K562 (cell line): ENCODE measurements at regions not wholly inside any gene's neighbourhood (a gene's known extent, or its start where the extent isn't known, plus 50 kb on each side); places are given as distances from the start of the nearest gene placed in this dataset.

ENCODE experiments used
- ATAC-seq: fragments of 200-7000 bp; cut with Tn5 transposase; 3 replicates; pipeline ENCODE4 v1.9.1; 2020; ENCODE audit warnings: moderate library complexity
- BruUV-seq: library from RNA; stranded (reverse); fragments of 400-500 nt; replicated peaks from 2 replicates; lab custom pipeline; 2021; lab: Mats Ljungman, UMichigan
- CTCF ChIA-PET: fragments of 300-600 bp; formaldehyde crosslinking; extraction: SDS; loops from one replicate; lab custom pipeline; 2021; ENCODE audit warnings: low intra/inter-chr PET ratio; lab: Yijun Ruan, JAX
- POLR2A ChIA-PET: fragments of 300-600, 350-650 bp; sonication (Branson Sonifier 250); formaldehyde crosslinking; extraction: SDS; loops from one replicate; lab custom pipeline; 2021; ENCODE audit warnings: antibody characterized with exemption, inconsistent platforms; lab: Yijun Ruan, JAX
- DNase-seq, 4 experiments: peaks; one replicate each; pipeline versions ENCODE4 v3.0.0 to v3.0.0-alpha.2; 2011 to 2018; ENCODE audit warnings: low spot score in 3 of 4, mixed read lengths in 3 of 4; ENCODE audit errors: extremely low read depth in 1 of 4
- FAIRE-seq: peaks from 2 replicates; lab custom pipeline; 2011; peaks lifted over from hg19 to GRCh38; lab: Jason Lieb, UNC
- H2AFZ ChIP-seq: 2 replicates; pipeline ENCODE4 v1.6.0; 2011; ENCODE audit warnings: low read depth, low read length, control low read depth, inconsistent platforms
- H3K27ac ChIP-seq: fragments of 200-600 bp; 3 replicates; pipeline ENCODE4 v1.8.0; 2011; ENCODE audit warnings: low read depth, mild to moderate bottlenecking, control low read depth, inconsistent platforms, low read length, moderate library complexity, mixed read lengths; ENCODE audit errors: extremely low read depth
- H3K27me3 ChIP-seq, 2 experiments: fragments of 300-600 bp in 1 of 2; 2 replicates in 1 of 2; 3 replicates in 1 of 2; pipeline versions ENCODE4 v1.6.0 to v1.8.0; 2011; ENCODE audit warnings: inconsistent platforms in 2 of 2, low read length in 2 of 2, mild to moderate bottlenecking in 1 of 2, mixed read lengths in 1 of 2, moderate library complexity in 1 of 2; ENCODE audit not compliant: control insufficient read depth in 2 of 2, insufficient read depth in 2 of 2
- H3K36me3 ChIP-seq: fragments of 300-600 bp; 3 replicates; pipeline ENCODE4 v1.8.0; 2011; ENCODE audit warnings: mild to moderate bottlenecking, low read length, inconsistent platforms; ENCODE audit not compliant: control insufficient read depth, insufficient read depth
- H3K4me1 ChIP-seq, 2 experiments: fragments of 200-600 bp in 1 of 2; replicated peaks in 1 of 2; 2 replicates in 1 of 2; 3 replicates in 1 of 2; pipeline versions ENCODE4 v1.5.1 to v1.8.0; 2011; ENCODE audit warnings: inconsistent platforms in 2 of 2, low read length in 2 of 2, mild to moderate bottlenecking in 1 of 2, mixed read lengths in 1 of 2, moderate library complexity in 1 of 2; ENCODE audit not compliant: control insufficient read depth in 2 of 2, insufficient read depth in 2 of 2
- H3K4me2 ChIP-seq: 2 replicates; pipeline ENCODE4 v1.6.1; 2011; ENCODE audit warnings: low read length, control low read depth, inconsistent platforms, mixed read lengths; ENCODE audit not compliant: insufficient read depth
- H3K4me3 ChIP-seq: fragments of 200-600 bp; sonication (generic), shearing (Covaris generic); 2 replicates; pipeline ENCODE4 v1.5.1; 2016; ENCODE audit warnings: control low read depth, inconsistent platforms
- H3K79me2 ChIP-seq: fragments of 200-600 bp; 3 replicates; pipeline ENCODE4 v1.8.0; 2011; ENCODE audit warnings: low read length, inconsistent platforms; ENCODE audit not compliant: control insufficient read depth, insufficient read depth
- H3K9ac ChIP-seq, 2 experiments: 2 replicates each; pipeline versions ENCODE4 v1.6.0 to v1.6.1; 2011; ENCODE audit warnings: low read depth in 2 of 2, low read length in 2 of 2, control low read depth in 1 of 2, inconsistent platforms in 1 of 2, mild to moderate bottlenecking in 1 of 2, mixed read lengths in 1 of 2; ENCODE audit not compliant: insufficient read depth in 1 of 2
- H3K9me1 ChIP-seq: one replicate; pipeline ENCODE4 v1.6.0; 2011; ENCODE audit warnings: inconsistent platforms, mild to moderate bottlenecking, low read length, moderate library complexity; ENCODE audit not compliant: control insufficient read depth, insufficient read depth
- H3K9me3 ChIP-seq: replicated peaks from 2 replicates; pipeline ENCODE4 v1.5.1; 2011; ENCODE audit warnings: low read depth, low read length, inconsistent platforms; ENCODE audit not compliant: control insufficient read depth, insufficient read depth
- H4K20me1 ChIP-seq: replicated peaks from 2 replicates; pipeline ENCODE4 v1.6.1; 2011; ENCODE audit warnings: low read length, inconsistent platforms, mixed read lengths; ENCODE audit not compliant: control insufficient read depth, insufficient read depth
- ASH1L ChIP-seq: fragments of 450-650 bp; IDR thresholded peaks from 2 replicates; pipeline ENCODE4 v1.6.1; 2018; ENCODE audit warnings: borderline replicate concordance, mild to moderate bottlenecking, low read depth; ENCODE audit not compliant: partially characterized antibody
- DIDO1 ChIP-seq: fragments of 450-650 bp; IDR thresholded peaks from 2 replicates; pipeline ENCODE4 v1.6.1; 2016; ENCODE audit warnings: low read depth, missing biosample characterization, missing genetic modification characterization
- FOSL1 ChIP-seq: fragments of 200-800 bp; sonication (Bioruptor generic); conservative IDR thresholded peaks from 2 replicates; pipeline ENCODE4 v1.6.1; 2016; ENCODE audit warnings: missing genetic modification characterization, missing compliant biosample characterization
- PTTG1 ChIP-seq: fragments of 450-650 bp; IDR thresholded peaks from 2 replicates; pipeline ENCODE4 v1.6.1; 2016; ENCODE audit warnings: low read depth, mild to moderate bottlenecking, missing genetic modification characterization, missing compliant biosample characterization
- ZNF174 ChIP-seq: fragments of 250-450 bp; sonication (Bioruptor Pico); IDR thresholded peaks from 2 replicates; pipeline ENCODE4 v1.4.0; 2020; ENCODE audit warnings: mild to moderate bottlenecking
- ZNF584 ChIP-seq: fragments of 200-800 bp; sonication (Bioruptor generic); IDR thresholded peaks from 2 replicates; pipeline ENCODE4 v1.6.1; 2016; ENCODE audit warnings: low read depth, mild to moderate bottlenecking, missing genetic modification characterization, missing compliant biosample characterization
- WGBS: fragments of 100-300 bp; shearing (Covaris generic); methylation state at CpG from one replicate; pipeline ENCODE4 v1.1.6; 2016; ENCODE audit warnings: low coverage, mixed read lengths; ENCODE audit not compliant: insufficient coverage; ENCODE audit errors: missing lambda C conversion rate; 5-methylcytosine and 5-hydroxymethylcytosine counted together
- in situ Hi-C: fragments of 300-500 bp; cut with MboI; formaldehyde crosslinking; loops from 4 replicates; pipeline ENCODE4 v1.15.0; 2018; ENCODE audit warnings: inconsistent platforms, mixed read lengths
- intact Hi-C: fragments of 100-400 bp; cut with micrococcal nuclease; formaldehyde crosslinking; loops from 2 replicates; pipeline ENCODE4 v1.14.2; 2022
- TF ChIP-seq, protein P1 (sequence below): fragments of 450-650 bp; IDR thresholded peaks from 2 replicates; pipeline ENCODE4 v1.7.0; 2016; ENCODE audit warnings: borderline replicate concordance
- TF ChIP-seq, protein P2 (sequence below): conservative IDR thresholded peaks from 2 replicates; pipeline ENCODE4 v1.6.1; 2011; ENCODE audit warnings: low read depth, mild to moderate bottlenecking, low read length; ENCODE audit not compliant: control insufficient read depth
- TF ChIP-seq, protein P3 (sequence below): fragments of 250-450 bp; sonication (Bioruptor Pico); IDR thresholded peaks from 2 replicates; pipeline ENCODE4 v1.8.0; 2021; ENCODE audit warnings: moderate library complexity, mild to moderate bottlenecking, inconsistent platforms
- TF ChIP-seq, protein P4 (sequence below): sonication (generic); formaldehyde crosslinking; IDR thresholded peaks from 2 replicates; pipeline ENCODE4 v1.8.0; 2022; ENCODE audit warnings: mild to moderate bottlenecking, missing genetic modification reagents
- TF ChIP-seq, protein P5 (sequence below): sonication (generic); formaldehyde crosslinking; IDR thresholded peaks from 2 replicates; pipeline ENCODE4 v1.8.1; 2022; ENCODE audit warnings: missing genetic modification reagents

DNA sequence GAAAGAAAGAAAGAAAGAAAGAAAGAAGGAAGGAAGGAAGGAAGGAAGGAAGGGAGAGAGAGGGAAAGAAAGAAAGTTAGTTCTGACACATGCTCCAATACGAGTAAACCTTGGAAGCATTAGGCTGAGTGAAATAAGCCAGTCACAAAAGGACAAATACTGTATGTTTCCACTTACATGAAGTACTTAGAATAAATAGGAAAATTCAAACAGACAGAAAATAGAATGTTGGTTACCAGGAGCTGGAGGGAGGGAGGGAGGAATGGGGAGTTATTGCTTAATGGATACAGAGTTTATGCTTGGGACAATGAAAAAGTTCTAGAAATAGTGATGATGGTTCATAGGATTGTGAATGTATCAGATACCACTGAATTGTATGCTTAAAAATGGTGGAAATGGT lies 75.2 kb upstream of the CDH4 start (continued):
- TF ChIP-seq ASH1L = no peak
- no peak for TF ChIP-seq FOSL1 (tag)
- TF ChIP-seq, protein P1, sequence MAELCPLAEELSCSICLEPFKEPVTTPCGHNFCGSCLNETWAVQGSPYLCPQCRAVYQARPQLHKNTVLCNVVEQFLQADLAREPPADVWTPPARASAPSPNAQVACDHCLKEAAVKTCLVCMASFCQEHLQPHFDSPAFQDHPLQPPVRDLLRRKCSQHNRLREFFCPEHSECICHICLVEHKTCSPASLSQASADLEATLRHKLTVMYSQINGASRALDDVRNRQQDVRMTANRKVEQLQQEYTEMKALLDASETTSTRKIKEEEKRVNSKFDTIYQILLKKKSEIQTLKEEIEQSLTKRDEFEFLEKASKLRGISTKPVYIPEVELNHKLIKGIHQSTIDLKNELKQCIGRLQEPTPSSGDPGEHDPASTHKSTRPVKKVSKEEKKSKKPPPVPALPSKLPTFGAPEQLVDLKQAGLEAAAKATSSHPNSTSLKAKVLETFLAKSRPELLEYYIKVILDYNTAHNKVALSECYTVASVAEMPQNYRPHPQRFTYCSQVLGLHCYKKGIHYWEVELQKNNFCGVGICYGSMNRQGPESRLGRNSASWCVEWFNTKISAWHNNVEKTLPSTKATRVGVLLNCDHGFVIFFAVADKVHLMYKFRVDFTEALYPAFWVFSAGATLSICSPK = no peak
- no peak for TF ChIP-seq ZNF174 (CRISPR knock-in tag)

DNA sequence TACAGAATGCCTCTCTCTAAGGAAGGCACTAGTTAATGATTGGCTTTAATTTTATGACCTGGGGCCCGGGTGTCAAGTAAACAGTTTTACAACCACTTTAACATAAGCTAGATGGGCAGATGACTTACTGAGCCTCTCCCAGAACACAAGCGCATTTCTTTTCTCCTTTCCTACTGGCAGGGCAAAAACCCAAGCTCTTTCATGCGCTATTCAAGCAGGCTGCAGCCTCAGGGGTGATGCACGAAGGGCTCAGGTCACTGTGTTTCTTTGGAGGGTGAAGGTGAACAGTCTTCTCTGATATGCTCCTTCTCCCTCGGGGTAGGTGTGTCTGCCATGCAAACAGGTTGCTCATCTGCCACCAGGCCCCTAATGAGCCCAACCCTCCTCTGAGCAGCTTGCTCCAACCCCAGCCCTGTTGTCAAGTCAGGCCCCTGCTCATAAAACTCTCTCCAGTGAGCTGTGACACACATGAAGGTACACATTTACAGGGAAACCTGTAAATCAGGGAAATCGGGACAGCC lies 73.5 kb upstream of the CDH4 start:
- FAIRE-seq = no peak
- WGBS = 2% methylated on average over 5 of the region's 6 CpGs
- no peak for TF ChIP-seq PTTG1
- TF ChIP-seq, protein P2, sequence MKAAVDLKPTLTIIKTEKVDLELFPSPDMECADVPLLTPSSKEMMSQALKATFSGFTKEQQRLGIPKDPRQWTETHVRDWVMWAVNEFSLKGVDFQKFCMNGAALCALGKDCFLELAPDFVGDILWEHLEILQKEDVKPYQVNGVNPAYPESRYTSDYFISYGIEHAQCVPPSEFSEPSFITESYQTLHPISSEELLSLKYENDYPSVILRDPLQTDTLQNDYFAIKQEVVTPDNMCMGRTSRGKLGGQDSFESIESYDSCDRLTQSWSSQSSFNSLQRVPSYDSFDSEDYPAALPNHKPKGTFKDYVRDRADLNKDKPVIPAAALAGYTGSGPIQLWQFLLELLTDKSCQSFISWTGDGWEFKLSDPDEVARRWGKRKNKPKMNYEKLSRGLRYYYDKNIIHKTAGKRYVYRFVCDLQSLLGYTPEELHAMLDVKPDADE = no peak
- TF ChIP-seq, protein P3, sequence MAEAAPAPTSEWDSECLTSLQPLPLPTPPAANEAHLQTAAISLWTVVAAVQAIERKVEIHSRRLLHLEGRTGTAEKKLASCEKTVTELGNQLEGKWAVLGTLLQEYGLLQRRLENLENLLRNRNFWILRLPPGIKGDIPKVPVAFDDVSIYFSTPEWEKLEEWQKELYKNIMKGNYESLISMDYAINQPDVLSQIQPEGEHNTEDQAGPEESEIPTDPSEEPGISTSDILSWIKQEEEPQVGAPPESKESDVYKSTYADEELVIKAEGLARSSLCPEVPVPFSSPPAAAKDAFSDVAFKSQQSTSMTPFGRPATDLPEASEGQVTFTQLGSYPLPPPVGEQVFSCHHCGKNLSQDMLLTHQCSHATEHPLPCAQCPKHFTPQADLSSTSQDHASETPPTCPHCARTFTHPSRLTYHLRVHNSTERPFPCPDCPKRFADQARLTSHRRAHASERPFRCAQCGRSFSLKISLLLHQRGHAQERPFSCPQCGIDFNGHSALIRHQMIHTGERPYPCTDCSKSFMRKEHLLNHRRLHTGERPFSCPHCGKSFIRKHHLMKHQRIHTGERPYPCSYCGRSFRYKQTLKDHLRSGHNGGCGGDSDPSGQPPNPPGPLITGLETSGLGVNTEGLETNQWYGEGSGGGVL (CRISPR knock-in tag) = no peak
- TF ChIP-seq, protein P4, sequence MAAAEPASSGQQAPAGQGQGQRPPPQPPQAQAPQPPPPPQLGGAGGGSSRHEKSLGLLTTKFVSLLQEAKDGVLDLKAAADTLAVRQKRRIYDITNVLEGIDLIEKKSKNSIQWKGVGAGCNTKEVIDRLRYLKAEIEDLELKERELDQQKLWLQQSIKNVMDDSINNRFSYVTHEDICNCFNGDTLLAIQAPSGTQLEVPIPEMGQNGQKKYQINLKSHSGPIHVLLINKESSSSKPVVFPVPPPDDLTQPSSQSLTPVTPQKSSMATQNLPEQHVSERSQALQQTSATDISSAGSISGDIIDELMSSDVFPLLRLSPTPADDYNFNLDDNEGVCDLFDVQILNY (CRISPR knock-in tag) = no peak
- no peak for TF ChIP-seq ZNF584 (CRISPR knock-in tag)
- no peak for TF ChIP-seq DIDO1 (tag)
- TF ChIP-seq, protein P5, sequence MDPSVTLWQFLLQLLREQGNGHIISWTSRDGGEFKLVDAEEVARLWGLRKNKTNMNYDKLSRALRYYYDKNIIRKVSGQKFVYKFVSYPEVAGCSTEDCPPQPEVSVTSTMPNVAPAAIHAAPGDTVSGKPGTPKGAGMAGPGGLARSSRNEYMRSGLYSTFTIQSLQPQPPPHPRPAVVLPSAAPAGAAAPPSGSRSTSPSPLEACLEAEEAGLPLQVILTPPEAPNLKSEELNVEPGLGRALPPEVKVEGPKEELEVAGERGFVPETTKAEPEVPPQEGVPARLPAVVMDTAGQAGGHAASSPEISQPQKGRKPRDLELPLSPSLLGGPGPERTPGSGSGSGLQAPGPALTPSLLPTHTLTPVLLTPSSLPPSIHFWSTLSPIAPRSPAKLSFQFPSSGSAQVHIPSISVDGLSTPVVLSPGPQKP = no peak

More for the DNA sequence above, 73.5 kb upstream of the CDH4 start:
- no peak overlapping the region for H3K4me2 ChIP-seq
- peaks cover 0 to 5% of the 10 kb centered on the region in 2 experiments; a peak in 1 of 5 replicates for H3K27me3 ChIP-seq
- in situ Hi-C loops (no loop called here), intact Hi-C loops (no loop called here)
- H4K20me1 ChIP-seq = no peaks in the 10 kb centered on the region; the same call in 1 of the 2 replicates
- no peak overlapping the region for H3K9ac ChIP-seq
- no peaks in the 10 kb centered on the region for H3K79me2 ChIP-seq
- ChIA-PET CTCF (no interaction called here), POLR2A (no interaction called here)
- no peaks in the 10 kb centered on the region for H3K9me3 ChIP-seq
- no TSS peak for BruUV-seq
- no peak overlapping the region for H2AFZ ChIP-seq
- ATAC-seq = no peak
- H3K4me3 ChIP-seq = no peak overlapping the region
- H3K4me1 ChIP-seq = no peaks in the 10 kb centered on the region
- DNase-seq = no peak
- H3K27ac ChIP-seq = no peak overlapping the region
- no peaks in the 10 kb centered on the region for H3K9me1 ChIP-seq
- no peaks in the 10 kb centered on the region for H3K36me3 ChIP-seq
